HL-60 (cell line): ENCODE measurements at regions not wholly inside any gene's neighbourhood (a gene's known extent, or its start where the extent isn't known, plus 50 kb on each side); places are given as distances from the start of the nearest gene placed in this dataset.

Experiments used
- POLR2AphosphoS5 ChIP-seq: IDR thresholded peaks from 2 replicates; pipeline ENCODE4 v1.6.1; 2012; ENCODE audit warnings: low read depth
- TF ChIP-seq, protein P1 (sequence below): IDR thresholded peaks from one replicate; pipeline ENCODE4 v1.5.1; 2011; ENCODE audit warnings: low read length, control low read depth, inconsistent platforms; ENCODE audit not compliant: insufficient read depth

DNA sequence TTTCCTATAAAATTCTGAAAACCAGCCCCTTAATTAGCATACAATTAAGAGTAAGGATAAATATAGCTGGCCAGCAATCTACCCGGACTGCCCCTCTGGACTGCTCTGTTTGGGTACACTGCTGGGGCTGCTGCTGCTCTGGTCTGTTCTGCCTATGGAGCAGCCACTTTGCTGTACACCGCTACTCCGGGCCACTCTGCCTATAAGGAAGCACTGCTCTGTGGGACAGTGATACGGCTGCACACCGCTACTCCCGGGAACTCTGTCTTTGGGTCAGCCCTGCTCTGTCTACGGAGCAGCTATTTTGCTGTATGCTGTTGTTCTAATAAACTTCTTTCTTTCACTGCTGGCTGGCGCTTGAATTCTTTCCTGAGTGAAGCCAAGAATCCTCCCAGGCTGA, 316.5 kb upstream of the PLSCR5 start:
- TF ChIP-seq POLR2AphosphoS5, result no peak
- TF ChIP-seq, protein P1, sequence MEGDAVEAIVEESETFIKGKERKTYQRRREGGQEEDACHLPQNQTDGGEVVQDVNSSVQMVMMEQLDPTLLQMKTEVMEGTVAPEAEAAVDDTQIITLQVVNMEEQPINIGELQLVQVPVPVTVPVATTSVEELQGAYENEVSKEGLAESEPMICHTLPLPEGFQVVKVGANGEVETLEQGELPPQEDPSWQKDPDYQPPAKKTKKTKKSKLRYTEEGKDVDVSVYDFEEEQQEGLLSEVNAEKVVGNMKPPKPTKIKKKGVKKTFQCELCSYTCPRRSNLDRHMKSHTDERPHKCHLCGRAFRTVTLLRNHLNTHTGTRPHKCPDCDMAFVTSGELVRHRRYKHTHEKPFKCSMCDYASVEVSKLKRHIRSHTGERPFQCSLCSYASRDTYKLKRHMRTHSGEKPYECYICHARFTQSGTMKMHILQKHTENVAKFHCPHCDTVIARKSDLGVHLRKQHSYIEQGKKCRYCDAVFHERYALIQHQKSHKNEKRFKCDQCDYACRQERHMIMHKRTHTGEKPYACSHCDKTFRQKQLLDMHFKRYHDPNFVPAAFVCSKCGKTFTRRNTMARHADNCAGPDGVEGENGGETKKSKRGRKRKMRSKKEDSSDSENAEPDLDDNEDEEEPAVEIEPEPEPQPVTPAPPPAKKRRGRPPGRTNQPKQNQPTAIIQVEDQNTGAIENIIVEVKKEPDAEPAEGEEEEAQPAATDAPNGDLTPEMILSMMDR, result no peak
